OCI-LY7 (cell line): ENCODE measurements at regions not wholly inside any gene's neighbourhood (a gene's known extent, or its start where the extent isn't known, plus 50 kb on each side); places are given as distances from the start of the nearest gene placed in this dataset.
"Not testable (repeated sequence)": the region's sequence is repeated elsewhere in the genome, so short reads cannot be mapped to it uniquely, and the experiment has no call there.

Source experiments
- EZH2phosphoT487 ChIP-seq: fragments of 200-600 bp; sonication (generic); IDR thresholded peaks from 2 replicates; pipeline ENCODE4 v1.6.1; 2018; ENCODE audit warnings: low read depth, borderline replicate concordance, mild to moderate bottlenecking, mixed run types, antibody characterized with exemption, low read length, moderate library complexity, mixed read lengths
- TF ChIP-seq, protein P1 (sequence below): fragments of 200-600 bp; sonication (generic); conservative IDR thresholded peaks from 2 replicates; pipeline ENCODE4 v1.5.1; 2014; ENCODE audit warnings: mild to moderate bottlenecking, antibody characterized with exemption, low read length, moderate library complexity, mixed read lengths

DNA sequence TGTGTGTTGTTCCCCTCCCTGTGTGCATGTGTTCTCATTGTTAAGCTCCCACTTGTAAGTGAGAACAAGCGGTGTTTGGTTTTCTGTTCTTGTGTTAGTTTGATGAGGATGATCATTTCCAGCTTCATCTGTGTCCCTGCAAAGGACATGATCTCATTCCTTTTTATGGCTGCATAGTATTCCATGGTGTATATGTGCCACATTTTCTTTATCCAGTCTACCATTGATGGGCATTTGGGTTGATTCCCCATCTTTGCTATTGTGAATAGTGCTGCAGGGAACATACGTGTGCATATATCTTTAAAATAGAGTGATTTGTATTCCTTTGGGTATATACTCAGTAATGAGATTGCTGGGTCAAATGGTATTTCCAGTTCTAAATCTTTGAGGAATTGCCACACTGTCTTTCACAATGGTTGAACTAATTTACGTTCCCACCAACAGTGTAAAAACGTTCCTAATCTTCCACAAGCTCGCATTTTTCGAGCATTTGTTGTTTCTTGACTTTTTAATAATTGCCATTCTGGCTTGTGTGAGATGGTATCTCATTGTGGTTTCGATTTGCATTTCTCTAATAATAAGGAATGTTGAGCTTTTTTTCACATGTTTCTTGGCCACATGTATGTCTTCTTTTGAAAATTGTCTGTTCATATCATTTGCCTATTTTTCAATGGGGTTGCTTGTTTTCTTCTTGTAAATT, 60.6 kb upstream of the PPP1R12A start:
- TF ChIP-seq, protein P1, sequence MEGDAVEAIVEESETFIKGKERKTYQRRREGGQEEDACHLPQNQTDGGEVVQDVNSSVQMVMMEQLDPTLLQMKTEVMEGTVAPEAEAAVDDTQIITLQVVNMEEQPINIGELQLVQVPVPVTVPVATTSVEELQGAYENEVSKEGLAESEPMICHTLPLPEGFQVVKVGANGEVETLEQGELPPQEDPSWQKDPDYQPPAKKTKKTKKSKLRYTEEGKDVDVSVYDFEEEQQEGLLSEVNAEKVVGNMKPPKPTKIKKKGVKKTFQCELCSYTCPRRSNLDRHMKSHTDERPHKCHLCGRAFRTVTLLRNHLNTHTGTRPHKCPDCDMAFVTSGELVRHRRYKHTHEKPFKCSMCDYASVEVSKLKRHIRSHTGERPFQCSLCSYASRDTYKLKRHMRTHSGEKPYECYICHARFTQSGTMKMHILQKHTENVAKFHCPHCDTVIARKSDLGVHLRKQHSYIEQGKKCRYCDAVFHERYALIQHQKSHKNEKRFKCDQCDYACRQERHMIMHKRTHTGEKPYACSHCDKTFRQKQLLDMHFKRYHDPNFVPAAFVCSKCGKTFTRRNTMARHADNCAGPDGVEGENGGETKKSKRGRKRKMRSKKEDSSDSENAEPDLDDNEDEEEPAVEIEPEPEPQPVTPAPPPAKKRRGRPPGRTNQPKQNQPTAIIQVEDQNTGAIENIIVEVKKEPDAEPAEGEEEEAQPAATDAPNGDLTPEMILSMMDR, result not testable (repeated sequence)
- not testable (repeated sequence) for TF ChIP-seq EZH2phosphoT487
